ENCODE measurements at regions not wholly inside any gene's neighbourhood (a gene's known extent, or its start where the extent isn't known, plus 50 kb on each side); places are given as distances from the start of the nearest gene placed in this dataset.

DNA sequence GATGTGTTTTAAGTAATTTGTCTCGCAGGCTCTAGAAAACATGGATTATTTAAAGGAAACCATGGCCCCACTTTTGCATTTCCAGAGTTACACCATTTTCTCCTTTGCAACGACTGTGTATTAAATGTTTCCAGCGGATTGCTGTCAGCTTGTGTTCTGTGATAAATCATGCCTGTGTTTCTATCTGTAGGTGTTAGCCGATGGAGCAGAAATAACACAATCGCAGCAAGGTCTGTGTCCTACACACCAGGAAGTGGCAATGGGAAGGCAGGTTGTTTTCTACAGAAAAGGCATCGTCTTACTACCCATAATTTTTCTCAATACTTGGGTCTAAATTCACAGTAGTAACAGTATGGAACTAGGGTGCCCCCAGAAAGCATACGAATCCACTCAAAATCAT lies 590.1 kb downstream of the NLGN4X start:
- no peaks in the 10 kb centered on the region for H3K4me1 ChIP-seq
- no peaks in the 10 kb centered on the region for H3K27me3 ChIP-seq
- TF ChIP-seq, protein P1, sequence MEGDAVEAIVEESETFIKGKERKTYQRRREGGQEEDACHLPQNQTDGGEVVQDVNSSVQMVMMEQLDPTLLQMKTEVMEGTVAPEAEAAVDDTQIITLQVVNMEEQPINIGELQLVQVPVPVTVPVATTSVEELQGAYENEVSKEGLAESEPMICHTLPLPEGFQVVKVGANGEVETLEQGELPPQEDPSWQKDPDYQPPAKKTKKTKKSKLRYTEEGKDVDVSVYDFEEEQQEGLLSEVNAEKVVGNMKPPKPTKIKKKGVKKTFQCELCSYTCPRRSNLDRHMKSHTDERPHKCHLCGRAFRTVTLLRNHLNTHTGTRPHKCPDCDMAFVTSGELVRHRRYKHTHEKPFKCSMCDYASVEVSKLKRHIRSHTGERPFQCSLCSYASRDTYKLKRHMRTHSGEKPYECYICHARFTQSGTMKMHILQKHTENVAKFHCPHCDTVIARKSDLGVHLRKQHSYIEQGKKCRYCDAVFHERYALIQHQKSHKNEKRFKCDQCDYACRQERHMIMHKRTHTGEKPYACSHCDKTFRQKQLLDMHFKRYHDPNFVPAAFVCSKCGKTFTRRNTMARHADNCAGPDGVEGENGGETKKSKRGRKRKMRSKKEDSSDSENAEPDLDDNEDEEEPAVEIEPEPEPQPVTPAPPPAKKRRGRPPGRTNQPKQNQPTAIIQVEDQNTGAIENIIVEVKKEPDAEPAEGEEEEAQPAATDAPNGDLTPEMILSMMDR (IDR thresholded peaks at IDR 0.05; ENCODE audit: low read depth, low read length): no peak
- DNase-seq: no peak
- no peaks in the 10 kb centered on the region for H3K36me3 ChIP-seq
- H3K9me3 ChIP-seq: no peaks in the 10 kb centered on the region
- H3K4me3 ChIP-seq (ENCODE audit: low read depth, low read length): no peak overlapping the region

DNA sequence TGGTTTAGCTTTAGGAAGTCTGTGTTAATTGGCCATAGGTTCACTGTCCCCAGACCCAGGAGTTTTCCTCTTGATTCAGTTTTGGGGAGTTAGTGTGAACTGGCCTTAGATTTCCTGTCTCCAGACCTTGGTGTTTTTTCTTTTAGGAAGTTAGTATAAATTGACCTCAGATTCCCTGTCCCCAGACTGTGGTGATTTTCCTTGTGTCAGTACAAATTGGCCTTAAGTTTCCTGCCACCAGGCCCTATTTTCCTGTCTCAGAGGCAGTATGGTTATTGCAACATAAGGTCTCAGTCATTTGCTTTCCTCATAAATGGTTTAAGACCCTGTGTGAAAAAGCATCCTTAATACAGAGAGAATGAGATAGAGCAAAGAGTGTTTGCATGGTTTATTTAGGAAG lies 595.8 kb downstream of the NLGN4X start:
- Histone ChIP-seq H3K36me3 (no peaks in the 10 kb centered on the region), H3K4me1 (no peaks in the 10 kb centered on the region), H3K27me3 (no peaks in the 10 kb centered on the region), H3K4me3 (ENCODE audit: low read depth, low read length) (no peak overlapping the region), H3K9me3 (no peaks in the 10 kb centered on the region)
- TF ChIP-seq, protein P1 (IDR thresholded peaks at IDR 0.05; ENCODE audit: low read depth, low read length): no peak
- DNase-seq: no peak

DNA sequence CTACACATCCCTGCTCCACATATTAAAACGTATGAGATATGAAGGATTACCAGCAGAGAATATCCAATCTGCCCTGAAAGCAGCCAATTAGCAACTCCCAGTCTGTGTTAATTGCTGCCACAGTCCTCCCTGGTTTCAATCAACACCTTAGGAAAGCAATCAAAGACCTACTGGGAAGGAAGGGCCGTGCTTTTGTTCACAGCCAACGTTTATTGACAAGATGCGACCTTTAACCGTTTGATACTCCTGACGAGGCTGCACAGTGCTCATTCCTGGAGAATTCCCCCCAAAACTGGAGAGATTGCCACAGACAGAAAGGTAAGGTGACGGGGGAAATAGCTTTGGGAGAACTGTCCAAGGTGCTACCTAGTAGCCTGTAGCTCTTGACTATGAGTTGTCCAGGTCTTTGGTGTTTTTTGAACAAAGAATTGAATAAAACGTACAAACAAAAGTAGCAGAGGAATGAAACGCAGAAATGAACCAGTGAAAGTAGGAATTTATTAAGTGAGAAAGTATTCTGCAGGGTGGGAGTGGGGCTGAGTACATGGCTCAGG lies 596.5 kb downstream of the NLGN4X start:
- Histone ChIP-seq H3K4me1 (no peaks in the 10 kb centered on the region), H3K27me3 (no peaks in the 10 kb centered on the region), H3K36me3 (no peaks in the 10 kb centered on the region), H3K4me3 (ENCODE audit: low read depth, low read length) (no peak overlapping the region), H3K9me3 (no peaks in the 10 kb centered on the region)
- no peak for DNase-seq
- TF ChIP-seq, protein P1 (IDR thresholded peaks at IDR 0.05; ENCODE audit: low read depth, low read length): no peak

DNA sequence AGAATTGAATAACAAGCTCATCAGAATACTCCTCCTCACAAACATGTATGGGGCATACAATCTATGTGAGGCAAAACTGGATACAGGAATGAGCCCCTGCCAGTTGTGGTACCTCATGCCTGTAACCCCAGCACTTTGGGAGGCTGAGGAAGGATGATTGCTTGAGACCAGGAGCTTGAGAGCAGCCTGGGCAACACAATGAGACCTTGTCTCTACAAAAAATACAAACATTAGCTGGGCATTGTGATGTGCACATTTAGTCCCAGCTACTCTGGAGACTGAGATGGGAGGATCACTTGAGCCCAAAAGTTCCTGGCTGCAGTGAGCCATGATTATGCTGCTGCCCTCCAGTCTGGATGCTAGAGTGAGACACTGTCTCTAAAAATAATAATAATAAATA lies 611.0 kb downstream of the NLGN4X start:
- Histone ChIP-seq H3K4me3 (ENCODE audit: low read depth, low read length) (no peak overlapping the region), H3K4me1 (no peaks in the 10 kb centered on the region), H3K27me3 (no peaks in the 10 kb centered on the region), H3K9me3 (no peaks in the 10 kb centered on the region), H3K36me3 (no peaks in the 10 kb centered on the region)
- no peak for DNase-seq
- TF ChIP-seq, protein P1 (IDR thresholded peaks at IDR 0.05; ENCODE audit: low read depth, low read length): no peak

DNA sequence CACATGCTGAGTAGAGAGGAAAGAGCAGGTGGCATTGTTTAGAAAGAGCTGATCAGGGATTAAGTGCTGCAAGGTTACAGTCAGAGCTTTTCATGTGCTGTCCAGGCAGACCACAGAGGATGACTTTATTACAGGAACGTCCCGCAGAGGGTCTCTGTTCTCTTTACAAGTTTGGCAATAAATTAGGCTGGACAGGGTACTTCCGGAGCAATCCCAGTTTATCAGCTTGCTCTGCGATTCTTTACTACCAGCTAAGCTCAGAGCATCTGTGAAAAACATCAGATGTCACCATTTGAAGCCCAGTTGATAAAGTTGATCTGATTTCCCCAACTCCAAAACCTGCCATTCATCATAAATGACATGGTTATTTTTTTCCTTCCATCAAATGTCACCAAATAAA lies 633.1 kb downstream of the NLGN4X start:
- DNase-seq: no peak
- no peaks in the 10 kb centered on the region for H3K4me1 ChIP-seq
- TF ChIP-seq, protein P1 (IDR thresholded peaks at IDR 0.05; ENCODE audit: low read depth, low read length): no peak
- H3K27me3 ChIP-seq: no peaks in the 10 kb centered on the region
- H3K36me3 ChIP-seq: no peaks in the 10 kb centered on the region
- no peak overlapping the region for H3K4me3 ChIP-seq (ENCODE audit: low read depth, low read length)
- no peaks in the 10 kb centered on the region for H3K9me3 ChIP-seq

DNA sequence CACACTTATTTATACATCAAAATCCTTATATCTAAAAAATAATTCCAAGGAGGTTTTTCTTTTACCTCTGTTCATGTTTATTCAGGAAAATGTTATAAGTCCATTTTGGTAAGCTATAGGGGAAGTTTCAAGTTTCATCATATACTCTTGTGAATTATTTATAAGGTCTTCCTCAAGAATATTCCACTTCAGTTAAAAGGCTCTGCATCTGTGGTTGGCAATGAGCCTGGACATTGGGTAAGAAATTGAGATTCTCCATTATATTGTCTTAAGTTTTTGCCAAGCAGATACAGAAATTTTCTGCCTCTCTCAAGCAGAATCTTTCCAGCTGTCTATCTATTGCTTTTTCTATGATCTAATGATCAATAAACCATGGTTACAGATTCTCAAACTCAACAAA lies 641.9 kb downstream of the NLGN4X start:
- Histone ChIP-seq H3K4me3 (ENCODE audit: low read depth, low read length) (no peak overlapping the region), H3K36me3 (no peaks in the 10 kb centered on the region), H3K27me3 (no peaks in the 10 kb centered on the region), H3K4me1 (no peaks in the 10 kb centered on the region), H3K9me3 (no peaks in the 10 kb centered on the region)
- TF ChIP-seq, protein P1 (IDR thresholded peaks at IDR 0.05; ENCODE audit: low read depth, low read length): no peak
- DNase-seq: no peak

Data from BE2C (cell line).